ENCODE measurements at regions not wholly inside any gene's neighbourhood (a gene's known extent, or its start where the extent isn't known, plus 50 kb on each side); places are given as distances from the start of the nearest gene placed in this dataset.
A peak's percentile ranks its signal among the peaks of the same experiment; 100 is the strongest.
"Not testable (repeated sequence)": the region's sequence is repeated elsewhere in the genome, so short reads cannot be mapped to it uniquely, and the experiment has no call there.

- no peak for ATAC-seq
- 53 to 79% methylated on average over 4 of the region's 4 CpGs for WGBS, 2 donors
- no peaks in the 10 kb centered on the region for H3K4me1 ChIP-seq
- intact Hi-C loops (cut with DNase I) = no loop called here
- no peak overlapping the region for H3K27ac ChIP-seq
- H3K36me3 ChIP-seq (replicated peaks in 1 of 2; ENCODE audit: insufficient read depth in 1 of 2, low read depth in 2 of 2) = no peaks in the 10 kb centered on the region
- H3K9me3 ChIP-seq = no peaks in the 10 kb centered on the region
- no peak for TF ChIP-seq CTCF (IDR thresholded peaks at IDR 0.05)
- no peak for TF ChIP-seq POLR2A (IDR thresholded peaks at IDR 0.05)
- no peak for DNase-seq
- H3K27me3 ChIP-seq = no peaks in the 10 kb centered on the region
- H3K4me3 ChIP-seq = no peak overlapping the region
These were observed 180.0 kb downstream of the CD47 start for GRCh38 chr3:107910713-107911259.

GRCh38 chr3:107909583-107909982, 181.2 kb downstream of the CD47 start:
- H3K4me3 ChIP-seq; DNase-seq; H3K36me3 ChIP-seq (replicated peaks in 1 of 2; ENCODE audit: insufficient read depth in 1 of 2, low read depth in 2 of 2); H3K9me3 ChIP-seq; intact Hi-C loops (cut with DNase I); H3K27me3 ChIP-seq; H3K4me1 ChIP-seq; ATAC-seq; H3K27ac ChIP-seq: not testable (repeated sequence)
- WGBS, 2 donors = 63 to 91% methylated on average over 3 of the region's 3 CpGs

GRCh38 chr3:107907996-107908395, 182.8 kb downstream of the CD47 start:
- Histone ChIP-seq H3K27ac (no peak overlapping the region), H3K4me1 (no peaks in the 10 kb centered on the region), H3K27me3 (no peaks in the 10 kb centered on the region), H3K36me3 (replicated peaks in 1 of 2; ENCODE audit: insufficient read depth in 1 of 2, low read depth in 2 of 2) (no peaks in the 10 kb centered on the region), H3K9me3 (no peaks in the 10 kb centered on the region), H3K4me3 (no peak overlapping the region)
- intact Hi-C loops (cut with DNase I) = no loop called here
- no peak for ATAC-seq
- no peak for DNase-seq
- TF ChIP-seq POLR2A (IDR thresholded peaks at IDR 0.05) = no peak
- no peak for TF ChIP-seq CTCF (IDR thresholded peaks at IDR 0.05)

- Histone ChIP-seq H3K4me3 (no peak overlapping the region), H3K9me3 (no peaks in the 10 kb centered on the region), H3K4me1 (no peaks in the 10 kb centered on the region), H3K27ac (no peak overlapping the region), H3K27me3 (no peaks in the 10 kb centered on the region), H3K36me3 (replicated peaks in 1 of 2; ENCODE audit: insufficient read depth in 1 of 2, low read depth in 2 of 2) (no peaks in the 10 kb centered on the region)
- TF ChIP-seq CTCF (IDR thresholded peaks at IDR 0.05) = no peak
- TF ChIP-seq POLR2A (IDR thresholded peaks at IDR 0.05) = no peak
- 31 to 35% methylated on average over 6 of the region's 6 CpGs for WGBS, 2 donors
- DNase-seq (peak in 2 of 4 donors; percentile 7 to 13), ATAC-seq (peak; percentile 52)
- intact Hi-C loops (cut with DNase I) = no loop called here
These were observed 186.2 kb downstream of the CD47 start for GRCh38 chr3:107904536-107905066.

GRCh38 chr3:107899990-107900651, 190.7 kb downstream of the CD47 start:
- Histone ChIP-seq H3K36me3 (replicated peaks in 1 of 2; ENCODE audit: insufficient read depth in 1 of 2, low read depth in 2 of 2) (no peaks in the 10 kb centered on the region), H3K4me3 (no peak overlapping the region), H3K9me3 (no peaks in the 10 kb centered on the region), H3K27ac (no peak overlapping the region), H3K27me3 (no peaks in the 10 kb centered on the region), H3K4me1 (no peaks in the 10 kb centered on the region)
- ATAC-seq (no peak), DNase-seq (no peak)
- intact Hi-C loops (cut with DNase I) = no loop called here
- 56 to 63% methylated on average over 4 of the region's 4 CpGs for WGBS, 2 donors
- TF ChIP-seq POLR2A (IDR thresholded peaks at IDR 0.05) (no peak), CTCF (IDR thresholded peaks at IDR 0.05) (no peak)

Measured in body of pancreas (tissue), 4 donors.